ENCODE measurements at regions not wholly inside any gene's neighbourhood (a gene's known extent, or its start where the extent isn't known, plus 50 kb on each side); places are given as distances from the start of the nearest gene placed in this dataset.

- DNase-seq (ENCODE audit: low read depth in 1 of 2, low spot score in 2 of 2): peak; percentile 52 to 73
- no peak overlapping the region for H3K4me3 ChIP-seq
These were observed 162.2 kb downstream of the BCOR start for GRCh38 chrX:39935411-39936064.

GRCh38 chrX:39936886-39937770, 160.6 kb downstream of the BCOR start:
- no peaks in the 10 kb centered on the region for H3K9me3 ChIP-seq (replicated peaks)
- peak overlapping the region; percentile 15; the same call in 1 of the 2 replicates for H3K4me3 ChIP-seq
- peak; percentile 37 to 77 for DNase-seq (ENCODE audit: low read depth in 1 of 2, low spot score in 2 of 2)
- peaks cover 53% of the 10 kb centered on the region for H3K4me1 ChIP-seq (replicated peaks)
- no peaks in the 10 kb centered on the region for H3K27me3 ChIP-seq (replicated peaks)
- H3K36me3 ChIP-seq: no peaks in the 10 kb centered on the region
- peak overlapping the region; percentile 71 for H3K27ac ChIP-seq

More at GRCh38 chrX:39935411-39936064, 162.2 kb downstream of the BCOR start:
- no peaks in the 10 kb centered on the region for H3K36me3 ChIP-seq
- H3K9me3 ChIP-seq (replicated peaks): no peaks in the 10 kb centered on the region
- H3K27ac ChIP-seq: peak overlapping the region; percentile 22
- peaks cover 37% of the 10 kb centered on the region for H3K4me1 ChIP-seq (replicated peaks)
- no peaks in the 10 kb centered on the region for H3K27me3 ChIP-seq (replicated peaks)

- no peak for DNase-seq (ENCODE audit: low read depth in 1 of 2, low spot score in 2 of 2)
- peaks cover 58% of the 10 kb centered on the region for H3K4me1 ChIP-seq (replicated peaks)
- H3K27ac ChIP-seq: no peak overlapping the region; the same call in 1 of the 2 replicates
- no peaks in the 10 kb centered on the region for H3K36me3 ChIP-seq
- H3K27me3 ChIP-seq (replicated peaks): no peaks in the 10 kb centered on the region
- no peak overlapping the region for H3K4me3 ChIP-seq
- H3K9me3 ChIP-seq (replicated peaks): no peaks in the 10 kb centered on the region
These were observed 159.3 kb downstream of the BCOR start for GRCh38 chrX:39938466-39938865.

- Histone ChIP-seq H3K9me3 (replicated peaks) (no peaks in the 10 kb centered on the region), H3K27ac (no peak overlapping the region), H3K36me3 (no peaks in the 10 kb centered on the region), H3K4me1 (replicated peaks) (peaks cover 58% of the 10 kb centered on the region), H3K4me3 (no peak overlapping the region), H3K27me3 (replicated peaks) (no peaks in the 10 kb centered on the region)
- no peak for DNase-seq (ENCODE audit: low read depth in 1 of 2, low spot score in 2 of 2)
These were observed 158.1 kb downstream of the BCOR start for GRCh38 chrX:39939678-39940077.

- DNase-seq (ENCODE audit: low read depth in 1 of 2, low spot score in 2 of 2): peak; percentile 85 to 87
- H3K27me3 ChIP-seq (replicated peaks): no peaks in the 10 kb centered on the region
- no peaks in the 10 kb centered on the region for H3K36me3 ChIP-seq
- H3K4me1 ChIP-seq (replicated peaks): peaks cover 44% of the 10 kb centered on the region
- H3K4me3 ChIP-seq: no peak overlapping the region
- H3K27ac ChIP-seq: peak overlapping the region; percentile 66
- no peaks in the 10 kb centered on the region for H3K9me3 ChIP-seq (replicated peaks)
These were observed 156.3 kb downstream of the BCOR start for GRCh38 chrX:39941332-39941920.

- Histone ChIP-seq H3K36me3 (no peaks in the 10 kb centered on the region), H3K27me3 (replicated peaks) (no peaks in the 10 kb centered on the region), H3K4me3 (no peak overlapping the region), H3K27ac (no peak overlapping the region), H3K4me1 (replicated peaks) (peaks cover 37% of the 10 kb centered on the region), H3K9me3 (replicated peaks) (no peaks in the 10 kb centered on the region)
- DNase-seq (ENCODE audit: low read depth in 1 of 2, low spot score in 2 of 2): no peak
These were observed 153.3 kb downstream of the BCOR start for GRCh38 chrX:39944416-39944815.

GRCh38 chrX:39945709-39946108, 152.0 kb downstream of the BCOR start:
- no peak for DNase-seq (ENCODE audit: low read depth in 1 of 2, low spot score in 2 of 2)
- H3K4me1 ChIP-seq (replicated peaks): peaks cover 41% of the 10 kb centered on the region
- no peaks in the 10 kb centered on the region for H3K36me3 ChIP-seq
- no peaks in the 10 kb centered on the region for H3K9me3 ChIP-seq (replicated peaks)
- no peaks in the 10 kb centered on the region for H3K27me3 ChIP-seq (replicated peaks)
- H3K27ac ChIP-seq: no peak overlapping the region
- H3K4me3 ChIP-seq: no peak overlapping the region

GRCh38 chrX:39946822-39947221, 150.9 kb downstream of the BCOR start:
- Histone ChIP-seq H3K27ac (peak overlapping the region; percentile 67), H3K27me3 (replicated peaks) (no peaks in the 10 kb centered on the region), H3K36me3 (no peaks in the 10 kb centered on the region), H3K9me3 (replicated peaks) (no peaks in the 10 kb centered on the region), H3K4me1 (replicated peaks) (peaks cover 30% of the 10 kb centered on the region), H3K4me3 (no peak overlapping the region)
- peak; percentile 76 to 83 for DNase-seq (ENCODE audit: low read depth in 1 of 2, low spot score in 2 of 2)

GRCh38 chrX:39948582-39948981, 149.2 kb downstream of the BCOR start:
- no peaks in the 10 kb centered on the region for H3K27me3 ChIP-seq (replicated peaks)
- no peak overlapping the region for H3K4me3 ChIP-seq
- H3K27ac ChIP-seq: no peak overlapping the region
- H3K9me3 ChIP-seq (replicated peaks): no peaks in the 10 kb centered on the region
- no peak for DNase-seq (ENCODE audit: low read depth in 1 of 2, low spot score in 2 of 2)
- H3K4me1 ChIP-seq (replicated peaks): peaks cover 28% of the 10 kb centered on the region
- no peaks in the 10 kb centered on the region for H3K36me3 ChIP-seq

GRCh38 chrX:39950018-39950688, 147.6 kb downstream of the BCOR start:
- no peak overlapping the region for H3K27ac ChIP-seq
- H3K36me3 ChIP-seq: no peaks in the 10 kb centered on the region
- peak; percentile 31 to 44 for DNase-seq (ENCODE audit: low read depth in 1 of 2, low spot score in 2 of 2)
- no peak overlapping the region for H3K4me3 ChIP-seq
- H3K4me1 ChIP-seq (replicated peaks): peaks cover 38% of the 10 kb centered on the region
- H3K9me3 ChIP-seq (replicated peaks): no peaks in the 10 kb centered on the region
- H3K27me3 ChIP-seq (replicated peaks): no peaks in the 10 kb centered on the region

- DNase-seq (ENCODE audit: low read depth in 1 of 2, low spot score in 2 of 2): no peak
- Histone ChIP-seq H3K27me3 (replicated peaks) (no peaks in the 10 kb centered on the region), H3K9me3 (replicated peaks) (no peaks in the 10 kb centered on the region), H3K4me3 (no peak overlapping the region), H3K36me3 (no peaks in the 10 kb centered on the region), H3K27ac (no peak overlapping the region), H3K4me1 (replicated peaks) (peaks cover 26% of the 10 kb centered on the region)
These were observed 144.8 kb downstream of the BCOR start for GRCh38 chrX:39952989-39953388.

- H3K9me3 ChIP-seq (replicated peaks): no peaks in the 10 kb centered on the region
- peaks cover 22% of the 10 kb centered on the region for H3K4me1 ChIP-seq (replicated peaks)
- DNase-seq (ENCODE audit: low read depth in 1 of 2, low spot score in 2 of 2): peak; percentile 33 to 77
- no peak overlapping the region for H3K4me3 ChIP-seq
- no peak overlapping the region for H3K27ac ChIP-seq
- no peaks in the 10 kb centered on the region for H3K36me3 ChIP-seq
- H3K27me3 ChIP-seq (replicated peaks): no peaks in the 10 kb centered on the region
These were observed 143.9 kb downstream of the BCOR start for GRCh38 chrX:39953879-39954278.

- H3K4me3 ChIP-seq: no peak overlapping the region
- H3K27me3 ChIP-seq (replicated peaks): no peaks in the 10 kb centered on the region
- no peak for DNase-seq (ENCODE audit: low read depth in 1 of 2, low spot score in 2 of 2)
These were observed 142.9 kb downstream of the BCOR start for GRCh38 chrX:39954851-39955250.

More at GRCh38 chrX:39954851-39955250, 142.9 kb downstream of the BCOR start:
- H3K27ac ChIP-seq: no peak overlapping the region
- peaks cover 22% of the 10 kb centered on the region for H3K4me1 ChIP-seq (replicated peaks)
- no peaks in the 10 kb centered on the region for H3K9me3 ChIP-seq (replicated peaks)
- no peaks in the 10 kb centered on the region for H3K36me3 ChIP-seq

All from SJSA1 (cell line).